Right cardiac atrium (tissue), 5 donors: ENCODE measurements at regions not wholly inside any gene's neighbourhood (a gene's known extent, or its start where the extent isn't known, plus 50 kb on each side); places are given as distances from the start of the nearest gene placed in this dataset.

ENCODE experiments used
- ATAC-seq, 2 donors: fragments of 200-7000 bp; cut with Tn5 transposase; one replicate each; pipeline versions ENCODE4 v1.8.0 to v1.9.1; 2020; ENCODE audit warnings: moderate library complexity in 2 of 2, mild to moderate bottlenecking in 1 of 2
- DNase-seq, 3 donors: peaks; one replicate each; pipeline ENCODE4 v3.0.0-alpha.2; 2020
- H3K27ac ChIP-seq: one replicate; pipeline ENCODE4 v1.5.1; 2013; ENCODE audit warnings: mild to moderate bottlenecking, low read length, control low read depth, moderate library complexity
- H3K27me3 ChIP-seq: one replicate; pipeline ENCODE4 v1.6.1; 2013; ENCODE audit not compliant: control insufficient read depth, insufficient read depth
- H3K4me1 ChIP-seq: one replicate; pipeline ENCODE4 v1.6.1; 2013; ENCODE audit warnings: low read length; ENCODE audit not compliant: control insufficient read depth, insufficient read depth
- H3K4me3 ChIP-seq: one replicate; pipeline ENCODE4 v1.5.1; 2013; ENCODE audit warnings: low read length, control low read depth
- H3K9me3 ChIP-seq: one replicate; pipeline ENCODE4 v1.6.1; 2013; ENCODE audit warnings: low read length; ENCODE audit not compliant: control insufficient read depth
- WGBS: extraction: QIAGEN DNeasy Blood & Tissue Kit; methylation state at CpG from one replicate; pipeline ENCODE4 v1.1.7; 2013; 5-methylcytosine and 5-hydroxymethylcytosine counted together
- intact Hi-C, 4 donors: fragments of 100-400 bp; cut with DNase I; formaldehyde crosslinking; loops; one replicate each; pipeline versions ENCODE4 v1.11.0 to v1.14.0; 2022 to 2023
- donor health status: healthy with polysubstance abuse.
- donor health status: DM: no; HTN: yes; CAD: no.
- donor health status: DM: no; HTN: no; CAD: no.
- donor health status: DM: no; HTN: yes; CAD: no; lungs with severe emphysema.
- donor health status: DM: yes; HTN: yes; CAD: no.

GRCh38 chr18:77669331-77669730, 419.7 kb downstream of the GALR1 start:
- H3K27ac ChIP-seq: no peak overlapping the region
- ATAC-seq (no peak), DNase-seq (no peak)
- no peaks in the 10 kb centered on the region for H3K4me1 ChIP-seq
- intact Hi-C loops: no loop called here
- no peaks in the 10 kb centered on the region for H3K9me3 ChIP-seq
- no peaks in the 10 kb centered on the region for H3K27me3 ChIP-seq
- no peak overlapping the region for H3K4me3 ChIP-seq
- 62% methylated on average over 4 of the region's 4 CpGs for WGBS

GRCh38 chr18:77671456-77672167, 422.0 kb downstream of the GALR1 start:
- no peak for DNase-seq
- WGBS: 28% methylated on average over 23 of the region's 23 CpGs
- Histone ChIP-seq H3K27ac (no peak overlapping the region), H3K27me3 (no peaks in the 10 kb centered on the region), H3K9me3 (no peaks in the 10 kb centered on the region), H3K4me1 (no peaks in the 10 kb centered on the region), H3K4me3 (no peak overlapping the region)
- intact Hi-C loops: no loop called here
- no peak for ATAC-seq

- H3K9me3 ChIP-seq: no peaks in the 10 kb centered on the region
- 21% methylated on average over 10 of the region's 10 CpGs for WGBS
- no peak overlapping the region for H3K4me3 ChIP-seq
- DNase-seq: no peak
- no peaks in the 10 kb centered on the region for H3K4me1 ChIP-seq
- intact Hi-C loops: no loop called here
- no peak overlapping the region for H3K27ac ChIP-seq
- no peaks in the 10 kb centered on the region for H3K27me3 ChIP-seq
- ATAC-seq: no peak
These were observed 427.3 kb downstream of the GALR1 start for GRCh38 chr18:77676910-77677309.

GRCh38 chr18:77677536-77677935, 427.9 kb downstream of the GALR1 start:
- WGBS: 71% methylated on average over 6 of the region's 6 CpGs
- H3K4me3 ChIP-seq: no peak overlapping the region
- H3K9me3 ChIP-seq: no peaks in the 10 kb centered on the region
- H3K4me1 ChIP-seq: no peaks in the 10 kb centered on the region
- no peak overlapping the region for H3K27ac ChIP-seq
- intact Hi-C loops: no loop called here
- ATAC-seq (no peak), DNase-seq (no peak)
- H3K27me3 ChIP-seq: no peaks in the 10 kb centered on the region

GRCh38 chr18:77679869-77680268, 430.2 kb downstream of the GALR1 start:
- intact Hi-C loops: no loop called here
- Histone ChIP-seq H3K27me3 (no peaks in the 10 kb centered on the region), H3K9me3 (no peaks in the 10 kb centered on the region), H3K27ac (no peak overlapping the region), H3K4me3 (no peak overlapping the region), H3K4me1 (no peaks in the 10 kb centered on the region)
- 83% methylated on average over 3 of the region's 3 CpGs for WGBS
- DNase-seq (no peak), ATAC-seq (no peak)

- ATAC-seq (no peak), DNase-seq (no peak)
- H3K4me1 ChIP-seq: no peaks in the 10 kb centered on the region
- no peaks in the 10 kb centered on the region for H3K27me3 ChIP-seq
- no peak overlapping the region for H3K27ac ChIP-seq
- WGBS: 73% methylated on average over 6 of the region's 6 CpGs
- intact Hi-C loops: no loop called here
- H3K9me3 ChIP-seq: no peaks in the 10 kb centered on the region
- no peak overlapping the region for H3K4me3 ChIP-seq
These were observed 450.4 kb downstream of the GALR1 start for GRCh38 chr18:77700051-77700450.

- H3K4me1 ChIP-seq: no peaks in the 10 kb centered on the region
- 83% methylated on average over 1 of the region's 1 CpG for WGBS
- no peak for ATAC-seq
These were observed 452.3 kb downstream of the GALR1 start for GRCh38 chr18:77701977-77702376.

GRCh38 chr18:77702686-77703085, 453.0 kb downstream of the GALR1 start:
- H3K27me3 ChIP-seq: no peaks in the 10 kb centered on the region
- no peaks in the 10 kb centered on the region for H3K9me3 ChIP-seq
- ATAC-seq (no peak), DNase-seq (no peak)
- no peaks in the 10 kb centered on the region for H3K4me1 ChIP-seq
- H3K4me3 ChIP-seq: no peak overlapping the region
- intact Hi-C loops: no loop called here
- H3K27ac ChIP-seq: no peak overlapping the region
- WGBS: 29% methylated on average over 4 of the region's 4 CpGs

More at GRCh38 chr18:77701977-77702376, 452.3 kb downstream of the GALR1 start:
- intact Hi-C loops: no loop called here
- Histone ChIP-seq H3K27me3 (no peaks in the 10 kb centered on the region), H3K27ac (no peak overlapping the region), H3K9me3 (no peaks in the 10 kb centered on the region), H3K4me3 (no peak overlapping the region)
- DNase-seq: no peak

GRCh38 chr18:77705301-77705700, 455.7 kb downstream of the GALR1 start:
- no peak overlapping the region for H3K27ac ChIP-seq
- H3K4me1 ChIP-seq: no peaks in the 10 kb centered on the region
- no peaks in the 10 kb centered on the region for H3K27me3 ChIP-seq
- H3K9me3 ChIP-seq: no peaks in the 10 kb centered on the region
- WGBS: 50% methylated on average over 2 of the region's 2 CpGs
- ATAC-seq (no peak), DNase-seq (no peak)
- intact Hi-C loops: no loop called here
- H3K4me3 ChIP-seq: no peak overlapping the region

- H3K27ac ChIP-seq: no peak overlapping the region
- H3K4me1 ChIP-seq: no peaks in the 10 kb centered on the region
- DNase-seq (no peak), ATAC-seq (no peak)
- H3K4me3 ChIP-seq: no peak overlapping the region
- no peaks in the 10 kb centered on the region for H3K27me3 ChIP-seq
- WGBS: 52% methylated on average over 4 of the region's 4 CpGs
- intact Hi-C loops: no loop called here
- no peaks in the 10 kb centered on the region for H3K9me3 ChIP-seq
These were observed 459.3 kb downstream of the GALR1 start for GRCh38 chr18:77708826-77709506.

GRCh38 chr18:77711096-77711495, 461.4 kb downstream of the GALR1 start:
- Histone ChIP-seq H3K4me3 (no peak overlapping the region), H3K9me3 (no peaks in the 10 kb centered on the region), H3K27ac (no peak overlapping the region), H3K27me3 (no peaks in the 10 kb centered on the region), H3K4me1 (no peaks in the 10 kb centered on the region)
- 30% methylated on average over 3 of the region's 3 CpGs for WGBS
- intact Hi-C loops: no loop called here
- DNase-seq (no peak), ATAC-seq (no peak)
